K562 (cell line): ENCODE measurements at regions not wholly inside any gene's neighbourhood (a gene's known extent, or its start where the extent isn't known, plus 50 kb on each side); places are given as distances from the start of the nearest gene placed in this dataset.
A peak's percentile ranks its signal among the peaks of the same experiment; 100 is the strongest.

ENCODE experiments used
- DMBX1 ChIP-seq: fragments of 250-450 bp; sonication (Bioruptor Pico); IDR thresholded peaks from 2 replicates; pipeline ENCODE4 v1.8.0; 2022; ENCODE audit warnings: inconsistent platforms, mild to moderate bottlenecking, moderate library complexity, borderline replicate concordance
- JUN ChIP-seq, 2 experiments: sonication (generic) in 1 of 2; formaldehyde crosslinking in 1 of 2; IDR thresholded peaks; 2 replicates each; pipeline versions ENCODE4 v1.6.1 to v1.8.0; 2012 to 2022; ENCODE audit warnings: borderline replicate concordance in 2 of 2, mild to moderate bottlenecking in 2 of 2, improper control_type of control experiment in 1 of 2, low read depth in 1 of 2, low read length in 1 of 2, missing genetic modification reagents in 1 of 2
- ZNF316 ChIP-seq: fragments of 450-650 bp; IDR thresholded peaks from 2 replicates; pipeline ENCODE4 v1.6.1; 2016
- TF ChIP-seq, protein P1 (sequence below), 3 experiments: IDR thresholded peaks in 2 of 3; conservative IDR thresholded peaks in 1 of 3; 2 replicates each; pipeline ENCODE4 v1.5.1; 2011 to 2012; ENCODE audit warnings: low read length in 3 of 3, mild to moderate bottlenecking in 3 of 3, control low read depth in 2 of 3, improper control_type of control experiment in 1 of 3, inconsistent platforms in 1 of 3, low read depth in 1 of 3, mixed read lengths in 1 of 3, moderate library complexity in 1 of 3; ENCODE audit not compliant: insufficient read depth in 2 of 3
- TF ChIP-seq, protein P2 (sequence below), 2 experiments: fragments of 450-650 bp in 1 of 2; sonication (generic) in 1 of 2; formaldehyde crosslinking; conservative IDR thresholded peaks; 2 replicates each; pipeline versions ENCODE4 v1.4.0 to v1.8.1; 2020 to 2022; ENCODE audit warnings: mild to moderate bottlenecking in 1 of 2, missing genetic modification reagents in 1 of 2
- TF ChIP-seq, protein P3 (sequence below), 3 experiments: fragments of 200-800 bp in 1 of 3; sonication (Bioruptor generic) in 1 of 3; sonication (generic) in 1 of 3; formaldehyde crosslinking in 1 of 3; IDR thresholded peaks; 2 replicates each; pipeline versions ENCODE4 v1.6.1 to v1.8.0; 2016 to 2022; ENCODE audit warnings: mild to moderate bottlenecking in 2 of 3, missing compliant biosample characterization in 2 of 3, missing genetic modification characterization in 2 of 3, missing genetic modification reagents in 1 of 3

DNA sequence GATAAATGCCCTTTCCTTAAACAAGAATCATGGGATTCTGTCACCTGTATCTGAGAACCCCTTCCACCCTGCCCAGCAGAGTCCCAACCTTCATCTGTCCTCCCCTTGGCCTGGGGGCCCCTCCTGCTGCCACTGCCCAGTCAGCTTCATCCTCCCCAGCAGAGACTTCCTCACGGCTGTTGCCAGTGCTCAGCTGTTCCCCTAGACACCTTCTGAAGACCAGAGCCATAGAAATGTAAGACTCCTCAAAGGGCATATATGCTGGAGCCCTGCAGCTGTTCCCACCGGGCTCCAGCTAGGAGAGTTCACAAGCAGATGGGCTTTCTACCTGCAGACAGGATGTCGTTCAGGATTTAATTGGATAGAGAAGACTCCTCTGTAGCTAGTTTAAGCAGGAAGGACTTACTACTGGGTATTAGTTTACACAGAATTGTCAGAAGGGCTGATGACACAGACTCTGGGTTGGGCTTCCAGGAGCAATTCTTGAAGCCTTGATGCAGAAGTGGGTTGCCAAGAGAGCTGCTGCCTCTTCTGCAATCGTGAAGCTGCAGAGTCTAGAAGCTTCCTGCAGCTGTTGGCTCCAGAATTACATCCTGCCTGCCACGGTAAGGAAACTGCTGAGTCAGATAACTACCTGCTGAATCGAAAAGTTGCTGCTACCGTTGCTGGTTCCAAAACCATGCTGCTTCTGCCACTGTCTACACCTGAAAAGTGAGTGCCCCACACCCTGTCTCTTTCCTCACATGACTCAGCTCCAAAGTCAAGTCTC, 57.1 kb upstream of the MLN start:
- TF ChIP-seq ZNF316 (peak; percentile 99), DMBX1 (CRISPR knock-in tag) (no peak), JUN (IDR thresholded peaks at IDR 0.05; ENCODE audit: borderline replicate concordance, low read depth, low read length) (no peak), JUN (CRISPR knock-in tag; IDR thresholded peaks at IDR 0.05; ENCODE audit: borderline replicate concordance) (no peak)
- TF ChIP-seq, protein P1, sequence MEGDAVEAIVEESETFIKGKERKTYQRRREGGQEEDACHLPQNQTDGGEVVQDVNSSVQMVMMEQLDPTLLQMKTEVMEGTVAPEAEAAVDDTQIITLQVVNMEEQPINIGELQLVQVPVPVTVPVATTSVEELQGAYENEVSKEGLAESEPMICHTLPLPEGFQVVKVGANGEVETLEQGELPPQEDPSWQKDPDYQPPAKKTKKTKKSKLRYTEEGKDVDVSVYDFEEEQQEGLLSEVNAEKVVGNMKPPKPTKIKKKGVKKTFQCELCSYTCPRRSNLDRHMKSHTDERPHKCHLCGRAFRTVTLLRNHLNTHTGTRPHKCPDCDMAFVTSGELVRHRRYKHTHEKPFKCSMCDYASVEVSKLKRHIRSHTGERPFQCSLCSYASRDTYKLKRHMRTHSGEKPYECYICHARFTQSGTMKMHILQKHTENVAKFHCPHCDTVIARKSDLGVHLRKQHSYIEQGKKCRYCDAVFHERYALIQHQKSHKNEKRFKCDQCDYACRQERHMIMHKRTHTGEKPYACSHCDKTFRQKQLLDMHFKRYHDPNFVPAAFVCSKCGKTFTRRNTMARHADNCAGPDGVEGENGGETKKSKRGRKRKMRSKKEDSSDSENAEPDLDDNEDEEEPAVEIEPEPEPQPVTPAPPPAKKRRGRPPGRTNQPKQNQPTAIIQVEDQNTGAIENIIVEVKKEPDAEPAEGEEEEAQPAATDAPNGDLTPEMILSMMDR (IDR thresholded peaks at IDR 0.05 in 2 of 3, conservative IDR thresholded peaks at IDR 0.05 in 1 of 3; ENCODE audit: insufficient read depth in 2 of 3, low read depth in 1 of 3, low read length in 3 of 3), result no peak
- TF ChIP-seq, protein P2, sequence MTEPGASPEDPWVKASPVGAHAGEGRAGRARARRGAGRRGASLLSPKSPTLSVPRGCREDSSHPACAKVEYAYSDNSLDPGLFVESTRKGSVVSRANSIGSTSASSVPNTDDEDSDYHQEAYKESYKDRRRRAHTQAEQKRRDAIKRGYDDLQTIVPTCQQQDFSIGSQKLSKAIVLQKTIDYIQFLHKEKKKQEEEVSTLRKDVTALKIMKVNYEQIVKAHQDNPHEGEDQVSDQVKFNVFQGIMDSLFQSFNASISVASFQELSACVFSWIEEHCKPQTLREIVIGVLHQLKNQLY (CRISPR knock-in tag; conservative IDR thresholded peaks at IDR 0.05), result no peak
- TF ChIP-seq, protein P3, sequence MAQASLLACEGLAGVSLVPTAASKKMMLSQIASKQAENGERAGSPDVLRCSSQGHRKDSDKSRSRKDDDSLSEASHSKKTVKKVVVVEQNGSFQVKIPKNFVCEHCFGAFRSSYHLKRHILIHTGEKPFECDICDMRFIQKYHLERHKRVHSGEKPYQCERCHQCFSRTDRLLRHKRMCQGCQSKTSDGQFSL (CRISPR knock-in tag; IDR thresholded peaks at IDR 0.05), result no peak
- TF ChIP-seq, protein P3 (tag; IDR thresholded peaks at IDR 0.05), result no peak
